Rectal smooth muscle tissue (tissue), 1 donor: ENCODE measurements at regions not wholly inside any gene's neighbourhood (a gene's known extent, or its start where the extent isn't known, plus 50 kb on each side); places are given as distances from the start of the nearest gene placed in this dataset.

ENCODE experiments used
- H3K27ac ChIP-seq: one replicate; pipeline ENCODE4 v1.7.0; 2013; ENCODE audit warnings: low read depth, low read length, inconsistent platforms
- H3K27me3 ChIP-seq: one replicate; pipeline ENCODE4 v1.7.0; 2013; ENCODE audit warnings: low read length; ENCODE audit not compliant: control insufficient read depth, insufficient read depth
- H3K36me3 ChIP-seq: one replicate; pipeline ENCODE4 v1.7.0; 2013; ENCODE audit warnings: low read length; ENCODE audit not compliant: control insufficient read depth, insufficient read depth
- H3K4me1 ChIP-seq: one replicate; pipeline ENCODE4 v1.7.0; 2013; ENCODE audit warnings: low read length; ENCODE audit not compliant: control insufficient read depth, insufficient read depth
- H3K4me3 ChIP-seq: one replicate; pipeline ENCODE4 v1.7.0; 2013; ENCODE audit warnings: low read length
- H3K9ac ChIP-seq: one replicate; pipeline ENCODE4 v1.7.0; 2013; ENCODE audit warnings: low read length

DNA sequence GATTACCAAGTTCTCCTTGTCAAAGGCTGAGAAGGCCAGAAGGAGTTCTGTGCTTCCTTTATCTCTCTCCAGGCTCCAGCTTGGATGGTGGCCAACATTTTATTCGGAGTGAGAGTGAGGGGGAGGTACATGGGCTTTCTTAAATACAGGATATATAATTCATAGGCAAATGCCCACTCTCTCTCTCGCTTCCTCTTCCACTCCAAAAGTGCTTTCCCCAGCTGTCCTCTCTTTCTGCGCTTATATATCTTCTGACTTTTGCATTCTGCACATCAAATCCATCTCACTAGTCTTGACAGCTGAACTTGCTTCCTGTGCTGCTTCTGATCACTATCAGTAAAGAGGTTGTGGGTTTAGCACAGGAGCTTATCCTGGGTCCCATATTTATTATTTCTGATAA, 125.4 kb upstream of the ARHGAP20 start:
- no peak overlapping the region for H3K4me3 ChIP-seq
- H3K27ac ChIP-seq = no peak overlapping the region
- no peaks in the 10 kb centered on the region for H3K4me1 ChIP-seq
- no peak overlapping the region for H3K9ac ChIP-seq
- H3K36me3 ChIP-seq = no peaks in the 10 kb centered on the region
- no peaks in the 10 kb centered on the region for H3K27me3 ChIP-seq

- H3K9ac ChIP-seq = no peak overlapping the region
- H3K4me3 ChIP-seq = no peak overlapping the region
- H3K27ac ChIP-seq = no peak overlapping the region
- H3K27me3 ChIP-seq = no peaks in the 10 kb centered on the region
- no peaks in the 10 kb centered on the region for H3K4me1 ChIP-seq
- no peaks in the 10 kb centered on the region for H3K36me3 ChIP-seq
These were observed 122.9 kb upstream of the ARHGAP20 start for GRCh38 chr11:110835106-110835505.

DNA sequence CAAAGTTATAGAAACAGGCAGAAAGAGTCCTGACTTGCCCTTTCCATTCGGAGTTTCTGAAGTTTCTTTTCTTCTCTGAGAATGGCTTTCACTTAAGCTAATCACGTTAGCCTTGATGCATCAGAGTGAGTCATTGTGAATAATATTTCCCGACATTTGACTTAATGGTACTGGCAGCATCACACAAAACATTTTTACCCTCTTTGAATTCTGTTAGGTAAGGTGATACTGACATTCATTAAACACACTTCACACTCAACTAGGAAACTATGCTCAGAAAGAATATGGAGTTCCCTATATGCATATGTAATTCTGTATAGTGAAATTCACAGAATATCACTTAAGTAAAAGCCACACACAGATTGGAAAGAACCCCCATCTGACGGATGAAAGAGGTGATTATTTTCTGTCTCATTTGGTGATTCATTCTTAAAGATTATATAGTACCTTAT, 120.8 kb upstream of the ARHGAP20 start:
- Histone ChIP-seq H3K27me3 (no peaks in the 10 kb centered on the region), H3K4me3 (no peak overlapping the region), H3K27ac (no peak overlapping the region), H3K4me1 (no peaks in the 10 kb centered on the region), H3K36me3 (no peaks in the 10 kb centered on the region), H3K9ac (no peak overlapping the region)

GRCh38 chr11:110832539-110832938, 120.3 kb upstream of the ARHGAP20 start:
- H3K4me3 ChIP-seq = no peak overlapping the region
- no peak overlapping the region for H3K9ac ChIP-seq
- H3K27me3 ChIP-seq = no peaks in the 10 kb centered on the region
- H3K36me3 ChIP-seq = no peaks in the 10 kb centered on the region
- H3K4me1 ChIP-seq = no peaks in the 10 kb centered on the region
- H3K27ac ChIP-seq = no peak overlapping the region

DNA sequence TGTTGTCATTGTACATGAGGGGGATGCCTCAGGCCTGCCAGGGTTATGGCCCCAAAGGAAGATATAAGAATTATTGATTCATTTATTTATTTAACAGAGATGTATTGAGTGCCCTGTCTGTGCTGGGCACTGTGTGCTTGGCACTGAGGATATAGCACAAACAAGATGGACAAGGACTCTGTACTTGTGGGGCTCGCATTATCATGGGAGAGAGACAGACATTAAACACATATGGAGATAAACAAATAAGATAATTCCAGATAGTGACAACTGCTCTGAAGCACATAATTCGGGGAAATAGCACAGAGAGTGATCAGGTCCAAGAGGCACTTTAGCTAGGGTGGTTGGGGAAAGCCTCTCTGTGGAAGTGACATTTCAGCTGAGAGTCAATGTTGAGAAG, 119.8 kb upstream of the ARHGAP20 start:
- Histone ChIP-seq H3K4me3 (no peak overlapping the region), H3K4me1 (no peaks in the 10 kb centered on the region), H3K27ac (no peak overlapping the region), H3K27me3 (no peaks in the 10 kb centered on the region), H3K36me3 (no peaks in the 10 kb centered on the region), H3K9ac (no peak overlapping the region)

DNA sequence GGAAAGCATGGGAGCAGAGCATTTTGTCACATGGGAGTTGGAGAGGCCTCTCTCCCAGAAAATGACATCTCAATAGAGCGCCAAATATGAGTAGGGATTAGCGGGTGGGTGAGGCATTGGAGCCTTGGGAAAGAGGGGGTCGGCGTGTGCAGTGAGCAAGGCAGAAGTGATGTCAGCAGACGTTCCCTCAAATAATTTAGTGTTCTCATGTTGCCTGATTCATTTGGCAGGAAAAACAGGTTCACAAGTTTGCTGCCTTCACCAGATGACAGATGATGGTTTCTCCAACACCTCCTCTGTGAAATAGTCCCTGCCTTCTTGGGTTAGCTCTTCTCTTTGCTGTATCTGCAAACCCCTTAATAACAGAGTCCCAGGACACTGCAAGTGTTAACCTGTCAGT, 118.5 kb upstream of the ARHGAP20 start:
- no peak overlapping the region for H3K27ac ChIP-seq
- H3K4me1 ChIP-seq = no peaks in the 10 kb centered on the region
- H3K4me3 ChIP-seq = no peak overlapping the region
- H3K36me3 ChIP-seq = no peaks in the 10 kb centered on the region
- no peaks in the 10 kb centered on the region for H3K27me3 ChIP-seq
- no peak overlapping the region for H3K9ac ChIP-seq

- no peaks in the 10 kb centered on the region for H3K4me1 ChIP-seq
- H3K9ac ChIP-seq = no peak overlapping the region
- H3K36me3 ChIP-seq = no peaks in the 10 kb centered on the region
- H3K4me3 ChIP-seq = no peak overlapping the region
- H3K27me3 ChIP-seq = no peaks in the 10 kb centered on the region
- H3K27ac ChIP-seq = no peak overlapping the region
These were observed 118.1 kb upstream of the ARHGAP20 start for GRCh38 chr11:110830344-110830743.

DNA sequence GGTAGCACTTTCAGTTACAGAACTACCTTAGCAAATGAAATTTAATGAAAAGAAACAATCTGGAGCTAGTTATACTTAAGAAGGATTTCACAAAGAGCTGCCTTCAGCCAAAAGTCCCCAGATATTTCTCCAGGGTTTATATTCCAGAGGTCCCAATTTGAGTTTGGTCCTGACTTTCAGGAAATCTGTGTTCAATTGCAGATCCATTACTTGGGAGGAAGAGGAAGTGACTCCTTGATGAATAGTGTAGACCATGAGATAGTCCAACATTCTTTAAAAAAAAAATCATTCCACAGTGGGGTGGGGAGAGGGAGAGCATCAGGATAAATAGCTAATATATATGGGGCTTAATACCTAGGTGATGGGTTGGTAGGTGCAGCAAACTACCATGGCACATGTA, 117.6 kb upstream of the ARHGAP20 start:
- Histone ChIP-seq H3K36me3 (no peaks in the 10 kb centered on the region), H3K9ac (no peak overlapping the region), H3K27ac (no peak overlapping the region), H3K4me1 (no peaks in the 10 kb centered on the region), H3K27me3 (no peaks in the 10 kb centered on the region), H3K4me3 (no peak overlapping the region)

GRCh38 chr11:110828086-110828485, 115.8 kb upstream of the ARHGAP20 start:
- no peaks in the 10 kb centered on the region for H3K4me1 ChIP-seq
- H3K27me3 ChIP-seq = no peaks in the 10 kb centered on the region
- no peak overlapping the region for H3K9ac ChIP-seq
- no peak overlapping the region for H3K27ac ChIP-seq
- no peak overlapping the region for H3K4me3 ChIP-seq
- no peaks in the 10 kb centered on the region for H3K36me3 ChIP-seq

DNA sequence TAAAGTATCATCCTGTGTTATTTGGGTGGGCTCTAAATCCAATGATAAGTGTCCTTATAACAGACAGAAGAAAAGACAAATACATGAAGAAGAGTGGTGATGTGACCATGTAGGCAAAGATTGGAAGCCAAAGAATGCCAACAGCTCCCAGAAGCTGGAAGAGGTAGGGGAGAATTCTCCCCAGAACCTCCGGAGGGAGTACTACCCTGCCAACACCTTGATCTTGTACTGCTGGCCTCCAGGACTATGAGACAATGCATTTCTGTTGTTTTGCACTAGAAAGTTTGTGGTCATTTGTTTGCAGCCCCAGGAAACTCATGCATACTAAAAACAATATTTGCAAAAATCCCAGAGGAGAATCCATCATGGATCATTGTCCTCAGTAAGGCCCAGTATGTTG, 115.0 kb upstream of the ARHGAP20 start:
- Histone ChIP-seq H3K36me3 (no peaks in the 10 kb centered on the region), H3K27ac (no peak overlapping the region)

DNA sequence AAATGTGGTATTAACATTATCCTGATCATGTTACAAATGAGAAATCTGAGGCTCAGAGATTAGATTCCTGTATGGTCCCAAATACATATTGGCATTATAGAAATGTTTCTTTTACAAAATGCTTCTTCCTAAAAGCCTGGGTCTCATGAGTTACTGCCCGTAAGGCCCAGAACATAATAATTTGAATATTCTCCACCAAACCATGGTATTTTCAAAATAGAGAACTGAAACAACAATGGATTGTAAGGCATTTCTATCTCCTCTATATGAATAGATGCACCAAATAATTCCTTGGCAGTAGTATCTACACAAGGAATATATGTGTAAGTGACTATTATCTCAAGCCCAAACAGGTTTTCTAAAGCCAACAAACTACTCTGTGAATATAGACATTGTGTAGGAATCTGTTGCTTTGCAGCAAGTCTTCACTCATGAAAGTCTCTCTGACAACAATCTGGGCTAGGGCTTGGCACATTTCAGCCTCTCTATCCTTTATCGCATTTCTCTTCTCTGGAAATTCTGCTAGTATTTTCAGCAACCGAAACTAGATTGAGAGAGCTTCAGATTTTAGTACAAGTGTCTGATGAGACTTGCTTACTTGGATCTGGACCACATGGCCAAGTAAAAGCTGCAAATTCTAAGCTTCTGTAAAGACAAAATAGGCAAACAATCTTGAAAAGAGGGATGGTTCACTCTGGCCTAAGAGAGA, 112.8 kb upstream of the ARHGAP20 start:
- Histone ChIP-seq H3K4me3 (no peak overlapping the region), H3K4me1 (no peaks in the 10 kb centered on the region), H3K27me3 (no peaks in the 10 kb centered on the region), H3K27ac (no peak overlapping the region), H3K9ac (no peak overlapping the region), H3K36me3 (no peaks in the 10 kb centered on the region)

More for the DNA sequence above, 115.0 kb upstream of the ARHGAP20 start:
- no peaks in the 10 kb centered on the region for H3K27me3 ChIP-seq
- H3K9ac ChIP-seq = no peak overlapping the region
- H3K4me3 ChIP-seq = no peak overlapping the region
- H3K4me1 ChIP-seq = no peaks in the 10 kb centered on the region

DNA sequence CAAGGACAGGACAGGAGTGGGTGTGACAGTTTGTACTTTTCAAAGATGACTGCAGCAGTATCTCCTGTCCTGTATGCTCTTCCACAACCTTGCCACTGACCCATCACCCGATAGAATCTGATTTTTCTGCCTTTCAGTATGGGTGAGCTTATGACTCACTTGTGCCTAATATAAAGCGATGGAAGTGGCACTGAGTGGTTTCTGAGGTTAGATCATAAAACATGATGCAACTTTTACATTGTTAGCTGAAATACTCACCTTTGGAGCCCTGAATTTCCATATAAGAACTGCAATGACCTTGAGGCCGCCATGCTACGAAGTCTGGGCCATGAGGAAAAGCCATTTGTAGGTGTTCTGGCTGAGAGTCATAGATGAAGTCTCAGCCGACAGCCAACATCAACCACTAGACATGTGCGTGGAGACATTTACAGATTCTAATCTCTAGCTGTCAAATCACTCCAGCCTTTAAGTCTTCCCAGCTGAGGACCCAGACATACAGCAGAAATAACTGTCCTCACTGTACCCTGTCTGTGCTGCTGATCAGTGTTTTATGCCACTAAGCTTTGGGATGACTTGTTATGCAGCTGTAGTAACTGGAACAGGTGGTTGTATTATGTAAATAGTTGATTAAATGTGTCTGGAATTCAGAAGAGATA, 105.9 kb upstream of the ARHGAP20 start:
- no peak overlapping the region for H3K4me3 ChIP-seq
- no peaks in the 10 kb centered on the region for H3K36me3 ChIP-seq
- no peak overlapping the region for H3K27ac ChIP-seq
- H3K9ac ChIP-seq = no peak overlapping the region
- no peaks in the 10 kb centered on the region for H3K27me3 ChIP-seq
- H3K4me1 ChIP-seq = no peaks in the 10 kb centered on the region
